ENCODE measurements at regions not wholly inside any gene's neighbourhood (a gene's known extent, or its start where the extent isn't known, plus 50 kb on each side); places are given as distances from the start of the nearest gene placed in this dataset.

DNA sequence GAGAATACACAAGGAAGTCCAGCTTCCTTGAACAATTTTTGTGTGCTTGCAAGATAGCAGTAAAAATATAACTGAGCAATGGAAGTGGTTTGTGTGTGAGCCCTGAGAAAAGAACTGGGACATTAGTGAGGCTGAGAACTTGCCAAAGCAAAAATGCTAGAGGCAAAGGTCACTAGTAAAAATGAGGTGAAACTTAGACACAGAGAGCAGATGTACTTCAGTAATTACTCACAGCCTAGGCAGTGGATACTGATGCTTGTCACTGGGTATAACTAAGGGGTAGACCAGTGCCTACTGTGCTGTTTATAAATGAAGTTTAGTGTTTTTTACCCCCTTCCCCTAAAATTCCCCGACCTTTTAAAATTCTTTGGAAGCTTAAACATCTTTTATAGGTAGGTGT is 450.1 kb downstream of the LPIN1 start:
- intact Hi-C loops (cut with micrococcal nuclease), result no loop called here
- CTCF ChIA-PET, result no interaction called here
- no peak overlapping the region for H3K4me3 ChIP-seq (replicated peaks in 1 of 3; ENCODE audit: insufficient read depth in 1 of 3, low read depth in 1 of 3, low read length in 3 of 3)
- H3K4me1 ChIP-seq (ENCODE audit: control insufficient read depth, extremely low read depth, insufficient read depth, low read length), result peaks cover 13% of the 10 kb centered on the region
- no peak overlapping the region for H3K9ac ChIP-seq (replicated peaks; ENCODE audit: extremely low read depth, insufficient read depth, low read length)
- POLR2A ChIA-PET, result no interaction called here
- no peak overlapping the region for H2AFZ ChIP-seq (ENCODE audit: low read depth, low read length)
- no peaks in the 10 kb centered on the region for H3K9me3 ChIP-seq (replicated peaks; ENCODE audit: control insufficient read depth, insufficient read depth, low read length)
- H3K4me2 ChIP-seq (ENCODE audit: insufficient read depth, low read length), result no peak overlapping the region
- no peaks in the 10 kb centered on the region for H3K36me3 ChIP-seq (ENCODE audit: control insufficient read depth in 2 of 2, extremely low read depth in 1 of 2, insufficient read depth in 2 of 2, low read length in 2 of 2)
- no peak overlapping the region for H3K27ac ChIP-seq (ENCODE audit: insufficient read depth, low read depth, low read length)
- dilution Hi-C loops (cut with MboI; ENCODE audit: extremely low pct_ligation_motif_present, low sequenced_read_pairs), result no loop called here
- no peaks in the 10 kb centered on the region for H3K27me3 ChIP-seq (ENCODE audit: control insufficient read depth in 2 of 2, insufficient read depth in 2 of 2, low read length in 2 of 2)
- no TSS peak for BruUV-seq (replicated peaks)
- no peaks in the 10 kb centered on the region for H3K9me1 ChIP-seq (replicated peaks; ENCODE audit: control insufficient read depth, extremely low read depth, insufficient read depth, low read length)
- TF ChIP-seq, protein P1, sequence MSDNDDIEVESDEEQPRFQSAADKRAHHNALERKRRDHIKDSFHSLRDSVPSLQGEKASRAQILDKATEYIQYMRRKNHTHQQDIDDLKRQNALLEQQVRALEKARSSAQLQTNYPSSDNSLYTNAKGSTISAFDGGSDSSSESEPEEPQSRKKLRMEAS (IDR thresholded peaks at IDR 0.05; ENCODE audit: insufficient read depth, insufficient read length), result no peak
- TF ChIP-seq EZH2 (IDR thresholded peaks at IDR 0.05; ENCODE audit: borderline replicate concordance, low read depth, low read length, severe bottlenecking) (no peak), POLR2A (IDR thresholded peaks at IDR 0.05; ENCODE audit: low read depth, low read length) (no peak), FOS (IDR thresholded peaks at IDR 0.05; ENCODE audit: borderline replicate concordance, insufficient read depth, low read length) (no peak), MYC (IDR thresholded peaks at IDR 0.05; ENCODE audit: low read depth, low read length) (no peak), POLR2AphosphoS5 (IDR thresholded peaks at IDR 0.05; ENCODE audit: insufficient read depth, low read depth, low read length) (no peak), GATA2 (IDR thresholded peaks at IDR 0.05; ENCODE audit: insufficient read depth, insufficient read length, low read depth, low read length) (no peak), JUN (IDR thresholded peaks at IDR 0.05; ENCODE audit: borderline replicate concordance, insufficient read depth, insufficient read length, low read depth) (no peak)
- TF ChIP-seq, protein P2, sequence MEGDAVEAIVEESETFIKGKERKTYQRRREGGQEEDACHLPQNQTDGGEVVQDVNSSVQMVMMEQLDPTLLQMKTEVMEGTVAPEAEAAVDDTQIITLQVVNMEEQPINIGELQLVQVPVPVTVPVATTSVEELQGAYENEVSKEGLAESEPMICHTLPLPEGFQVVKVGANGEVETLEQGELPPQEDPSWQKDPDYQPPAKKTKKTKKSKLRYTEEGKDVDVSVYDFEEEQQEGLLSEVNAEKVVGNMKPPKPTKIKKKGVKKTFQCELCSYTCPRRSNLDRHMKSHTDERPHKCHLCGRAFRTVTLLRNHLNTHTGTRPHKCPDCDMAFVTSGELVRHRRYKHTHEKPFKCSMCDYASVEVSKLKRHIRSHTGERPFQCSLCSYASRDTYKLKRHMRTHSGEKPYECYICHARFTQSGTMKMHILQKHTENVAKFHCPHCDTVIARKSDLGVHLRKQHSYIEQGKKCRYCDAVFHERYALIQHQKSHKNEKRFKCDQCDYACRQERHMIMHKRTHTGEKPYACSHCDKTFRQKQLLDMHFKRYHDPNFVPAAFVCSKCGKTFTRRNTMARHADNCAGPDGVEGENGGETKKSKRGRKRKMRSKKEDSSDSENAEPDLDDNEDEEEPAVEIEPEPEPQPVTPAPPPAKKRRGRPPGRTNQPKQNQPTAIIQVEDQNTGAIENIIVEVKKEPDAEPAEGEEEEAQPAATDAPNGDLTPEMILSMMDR (IDR thresholded peaks at IDR 0.05; ENCODE audit: extremely low read depth in 1 of 2, insufficient read depth in 1 of 2, low read depth in 1 of 2, low read length in 2 of 2), result no peak
- no peaks in the 10 kb centered on the region for H4K20me1 ChIP-seq (replicated peaks; ENCODE audit: control insufficient read depth, extremely low read depth, insufficient read depth, low read length)
- H3K79me2 ChIP-seq (ENCODE audit: control insufficient read depth, insufficient read depth, low read length), result no peaks in the 10 kb centered on the region
- FAIRE-seq, result no peak
- DNase-seq (ENCODE audit: low read depth, low spot score), result no peak

Measured in endothelial cell of umbilical vein (primary cell).